GM20431 (cell line): ENCODE measurements at regions not wholly inside any gene's neighbourhood (a gene's known extent, or its start where the extent isn't known, plus 50 kb on each side); places are given as distances from the start of the nearest gene placed in this dataset.

Source experiments
- in situ Hi-C: fragments of 300-500 bp; cut with MseI, MboI; formaldehyde crosslinking; loops from one replicate; pipeline ENCODE4 v1.15.0; 2020; ENCODE audit warnings: low sequenced_read_pairs; ENCODE audit not compliant: unreplicated experiment

DNA sequence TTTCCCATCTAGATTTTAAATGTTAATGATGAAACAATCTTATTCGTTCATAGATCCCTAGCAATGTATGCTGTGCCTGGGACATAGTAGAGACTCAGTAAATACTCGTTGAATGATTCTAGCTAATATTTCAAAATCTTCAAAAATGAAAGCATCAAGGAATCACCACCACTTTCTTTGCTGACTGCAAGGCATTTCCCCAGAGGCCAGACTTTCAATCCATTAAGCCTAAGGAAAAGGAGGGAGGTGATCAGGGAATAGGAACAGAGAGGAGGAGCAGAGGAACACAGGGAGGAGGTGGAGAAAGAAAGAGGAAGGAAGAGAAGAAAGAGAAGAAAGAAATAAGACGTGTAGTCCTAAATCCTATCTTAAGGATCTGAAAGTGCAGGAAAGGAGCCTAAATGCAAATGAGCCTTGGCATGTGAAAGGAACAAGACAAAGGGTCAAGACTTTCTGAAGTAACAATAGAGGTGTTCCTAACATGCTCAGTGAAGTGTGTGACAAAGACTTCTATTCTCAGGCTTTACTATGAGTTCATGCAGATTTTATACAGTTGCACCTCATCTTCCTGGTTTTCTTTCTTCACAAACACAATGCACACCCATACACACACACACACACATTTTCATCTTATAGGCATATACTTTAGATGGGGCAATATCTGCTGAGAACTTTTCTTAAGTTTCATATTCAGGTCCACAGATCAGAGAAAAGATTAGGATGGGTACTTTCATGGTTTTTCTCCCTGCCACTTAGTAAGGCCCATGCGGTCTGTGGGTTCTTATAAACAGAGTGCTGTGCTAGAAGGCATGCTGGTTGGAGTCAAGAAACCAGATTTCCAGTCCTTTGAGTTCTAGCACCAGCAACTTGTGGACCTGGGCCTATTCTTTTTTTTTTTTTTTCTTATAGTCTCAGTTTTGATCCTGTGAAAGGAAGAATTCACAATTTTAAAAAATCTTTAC lies 512.2 kb upstream of the TNC start:
- in situ Hi-C loops: no loop called here

DNA sequence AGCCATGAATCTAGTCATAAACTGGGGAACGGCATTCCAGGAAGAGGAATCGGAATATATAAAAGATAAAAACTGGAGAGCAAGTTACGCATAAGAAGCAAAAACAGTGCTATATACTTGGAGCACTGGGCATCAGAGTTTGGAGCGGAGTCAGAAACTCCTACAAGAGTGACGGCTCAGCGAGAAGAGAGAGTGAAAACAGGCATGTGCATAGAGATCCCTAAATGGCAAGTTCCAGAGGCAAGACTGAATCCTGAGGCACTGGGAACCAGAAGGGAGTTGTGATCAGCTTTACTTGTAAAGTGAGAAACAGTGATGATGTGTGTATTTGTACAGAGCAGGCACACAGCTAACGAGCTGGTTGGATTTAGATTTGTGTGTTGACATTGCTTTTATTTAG lies 514.4 kb upstream of the TNC start:
- in situ Hi-C loops: no loop called here

DNA sequence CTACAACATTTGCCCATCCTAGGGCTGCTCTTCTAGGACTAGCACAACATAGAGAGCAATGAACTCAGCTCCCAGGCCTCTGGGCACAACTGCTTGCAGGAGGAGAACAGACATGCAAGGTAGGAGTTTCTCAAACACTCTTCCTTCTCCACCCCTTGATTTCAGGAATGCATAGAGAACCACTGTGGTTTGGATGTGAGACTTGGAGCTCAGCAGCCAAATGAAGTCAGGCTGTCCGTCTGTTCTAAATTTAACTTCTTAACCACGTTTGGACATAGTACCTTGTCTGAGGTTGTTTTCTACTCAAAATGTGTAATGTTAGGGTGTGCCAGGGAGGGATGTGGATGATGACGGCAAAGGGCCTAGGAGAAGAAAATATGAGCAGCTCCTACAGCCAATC lies 515.1 kb upstream of the TNC start:
- in situ Hi-C loops: no loop called here

DNA sequence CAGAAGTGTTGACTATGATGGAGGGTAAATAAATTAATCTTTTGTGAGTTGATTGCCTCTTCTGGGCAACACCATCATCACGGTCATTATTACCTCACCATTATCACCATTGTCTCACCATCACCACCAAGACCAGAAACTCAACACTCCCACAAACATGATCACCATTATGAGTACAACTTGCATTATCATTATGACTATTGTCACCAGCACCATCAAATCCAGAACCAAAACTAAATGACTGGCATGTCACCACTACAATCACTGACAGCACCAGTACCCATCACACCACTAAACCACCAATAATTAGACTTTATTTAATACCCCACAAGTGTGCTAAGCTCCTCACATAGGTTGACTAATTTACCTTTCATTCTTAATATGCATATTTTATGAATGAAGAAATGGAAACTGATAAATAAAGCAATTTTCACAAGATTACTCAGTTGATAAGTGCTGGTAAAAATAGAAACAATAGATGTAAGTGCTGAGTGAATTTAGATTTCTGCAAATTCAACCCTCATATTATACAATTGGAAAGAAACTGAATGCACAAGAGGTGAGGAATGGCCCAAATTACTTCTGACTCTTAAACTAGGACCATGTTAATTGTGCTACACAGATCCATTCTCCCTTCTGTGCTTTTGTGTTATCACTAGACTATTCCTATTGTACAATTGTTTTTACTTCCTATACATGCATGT lies 517.8 kb upstream of the PAPPA start:
- in situ Hi-C loops: no loop called here

DNA sequence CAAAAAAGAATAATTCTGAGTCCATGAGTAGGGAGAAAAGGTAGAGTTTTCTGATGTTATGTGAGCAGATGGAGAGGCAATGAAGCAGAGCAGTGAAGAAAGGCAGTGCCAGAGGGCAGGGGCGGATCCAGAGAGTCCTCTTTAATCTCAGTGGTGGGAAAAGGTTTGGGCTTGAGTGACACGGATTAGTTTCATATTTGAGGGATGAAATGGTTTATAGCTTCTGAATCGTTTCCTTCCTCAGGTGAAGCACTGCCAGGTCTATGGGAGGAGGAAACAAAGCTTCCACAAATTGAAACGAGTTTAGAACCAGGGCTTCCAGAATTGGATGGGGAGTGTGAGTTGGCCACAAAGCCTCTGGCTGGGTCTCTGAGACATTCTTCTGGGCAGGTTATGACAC lies 517.0 kb upstream of the PAPPA start:
- in situ Hi-C loops: no loop called here

DNA sequence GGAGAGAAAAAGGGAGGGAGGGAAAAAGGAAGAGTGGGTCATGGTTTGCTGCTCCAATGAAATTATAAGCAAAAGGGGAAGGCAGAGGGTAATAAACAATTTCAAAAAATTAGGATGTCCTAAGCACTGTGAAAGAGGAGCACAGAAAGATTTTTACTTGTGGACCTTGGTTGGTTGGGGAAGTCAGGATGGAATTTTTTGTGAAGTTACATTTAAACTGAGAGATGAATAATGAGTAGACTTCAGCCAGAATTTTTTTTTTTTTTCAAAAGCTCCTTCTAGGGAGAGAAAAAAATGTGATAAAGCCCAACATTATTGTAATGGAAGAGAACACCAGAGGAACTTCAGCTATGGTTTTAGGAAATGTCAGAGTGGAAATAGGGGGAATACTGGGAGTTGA lies 515.9 kb upstream of the PAPPA start:
- in situ Hi-C loops: no loop called here

DNA sequence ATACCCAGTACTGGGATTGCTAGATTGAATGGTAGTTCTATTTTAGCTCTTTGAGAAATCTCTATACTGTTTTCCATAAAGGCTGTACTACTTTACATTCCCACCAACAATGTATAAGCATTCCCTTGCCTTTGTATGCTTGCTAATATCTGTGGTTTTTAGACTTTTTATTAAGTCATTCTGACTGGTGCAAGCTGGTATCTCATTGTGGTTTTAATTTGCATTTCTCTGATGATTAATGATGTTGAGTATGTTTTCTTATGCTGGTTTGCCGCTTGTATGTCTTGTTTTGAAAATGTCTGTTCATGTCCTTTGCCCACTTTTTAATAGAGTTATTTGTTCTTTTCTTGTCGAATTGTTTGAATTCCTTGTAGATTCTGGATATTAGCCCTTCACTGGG lies 512.7 kb upstream of the PAPPA start:
- in situ Hi-C loops: no loop called here

DNA sequence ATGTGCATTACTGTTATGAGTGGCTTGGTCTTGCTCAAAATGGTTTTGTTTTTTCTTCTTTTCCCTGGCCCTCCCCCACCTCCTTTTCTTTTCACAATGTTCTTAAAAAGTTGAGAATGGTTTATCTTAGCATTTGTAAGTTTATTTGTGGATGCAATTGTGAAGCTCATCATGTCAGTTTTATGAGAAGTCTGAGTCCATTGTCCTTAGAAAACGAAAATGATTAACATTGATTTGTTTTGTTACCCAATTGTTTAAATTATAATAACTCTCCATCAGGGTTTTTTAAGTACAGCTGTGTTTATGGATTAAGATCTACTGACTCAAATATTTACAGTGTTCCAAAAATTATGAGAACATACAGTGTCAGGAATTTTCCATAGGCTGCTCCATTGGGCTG lies 511.3 kb upstream of the PAPPA start:
- in situ Hi-C loops: no loop called here

DNA sequence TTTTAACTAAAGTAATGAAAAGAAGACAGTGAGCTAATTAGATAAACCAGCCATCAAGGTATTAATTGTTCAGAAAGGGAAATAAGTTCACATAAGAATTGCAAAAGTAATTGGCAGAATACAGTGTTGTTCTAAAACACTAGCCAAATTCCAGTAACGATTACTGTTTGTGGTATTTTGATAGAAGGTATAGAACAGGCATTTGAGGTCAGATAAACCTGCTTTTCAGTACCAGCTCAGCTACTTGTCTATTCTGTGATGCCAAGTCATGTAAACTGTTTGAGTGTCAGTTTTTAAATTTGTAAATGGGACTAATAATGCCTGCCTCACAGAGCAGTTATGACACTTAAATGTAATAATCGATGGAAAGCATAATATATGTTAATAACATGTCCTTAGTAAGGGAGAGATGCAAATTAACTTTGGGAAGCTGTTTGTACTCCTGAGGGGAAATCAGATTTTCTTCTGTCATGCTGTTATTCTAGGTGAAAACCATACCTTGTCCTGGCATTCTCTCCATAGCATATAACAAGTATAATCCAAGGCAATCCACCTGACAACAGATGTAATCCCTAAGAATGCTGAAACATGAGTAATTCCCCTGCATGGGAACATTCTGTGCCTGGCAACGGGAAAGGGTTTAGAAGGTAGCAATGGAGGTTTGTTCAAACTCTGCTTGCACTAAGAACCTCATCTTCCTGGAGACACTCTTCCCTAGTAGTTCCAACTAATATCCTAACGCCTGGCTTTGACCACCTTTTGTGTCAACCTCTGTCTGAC lies 509.5 kb upstream of the PAPPA start:
- in situ Hi-C loops: no loop called here

DNA sequence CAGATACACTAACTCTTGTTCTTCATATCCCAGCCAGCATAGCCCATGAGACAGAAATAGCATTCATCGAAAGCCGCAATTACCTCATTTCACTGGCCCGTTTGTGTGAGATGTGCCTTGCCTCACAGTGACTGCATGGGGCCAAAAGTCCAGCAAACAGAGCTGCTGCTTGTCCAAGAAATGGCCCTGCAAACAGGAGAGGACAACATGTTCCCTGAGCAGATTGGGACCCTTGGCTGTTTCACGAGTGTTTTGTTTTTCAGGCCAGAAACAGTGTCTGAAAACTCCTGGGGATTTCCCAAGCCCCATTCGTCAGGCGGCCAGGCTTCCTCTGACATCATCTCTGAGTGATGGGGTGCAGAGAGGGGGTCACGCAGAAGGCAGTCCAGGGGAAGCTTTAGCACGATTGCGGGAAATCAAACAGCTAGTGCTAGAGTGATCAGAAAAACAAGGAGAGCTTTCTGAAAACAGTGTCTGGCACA lies 503.6 kb upstream of the PAPPA start:
- in situ Hi-C loops: no loop called here

DNA sequence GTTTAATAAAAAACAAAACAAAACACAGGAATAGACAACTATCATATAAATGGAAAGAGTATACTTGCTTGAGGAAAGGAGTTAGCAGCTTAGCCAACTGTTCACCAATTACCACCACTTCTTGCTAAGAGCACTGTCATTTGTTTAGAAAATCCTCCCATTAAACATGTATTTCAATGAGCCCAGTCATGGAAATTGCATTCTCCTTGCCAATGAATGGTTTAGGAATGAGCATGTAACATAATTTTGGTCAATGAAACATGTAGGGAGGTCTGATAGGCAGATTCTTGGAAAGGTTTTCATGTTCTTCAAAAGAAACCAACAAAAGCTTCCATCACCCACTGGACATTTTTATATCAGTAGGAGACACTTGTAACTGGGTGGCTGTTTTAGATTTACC lies 502.8 kb upstream of the PAPPA start:
- in situ Hi-C loops: no loop called here

DNA sequence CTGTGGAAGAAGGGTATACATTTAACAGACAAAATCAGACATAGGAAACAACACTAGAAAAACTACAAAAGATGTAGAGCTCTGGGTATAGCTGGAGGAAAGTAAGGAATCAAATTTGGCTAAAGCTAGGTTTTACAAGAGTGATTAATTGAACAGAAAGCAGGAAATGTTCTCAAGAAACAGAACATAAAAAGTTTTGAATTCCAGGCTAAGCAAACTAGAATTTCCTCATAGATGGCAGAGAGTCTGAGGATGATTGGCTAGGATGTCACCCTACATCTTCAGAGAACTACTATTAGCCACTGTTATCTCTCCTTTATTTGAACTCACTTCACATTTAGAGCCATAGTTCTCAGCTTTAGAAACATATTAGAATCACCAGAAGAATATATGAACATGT lies 502.1 kb upstream of the PAPPA start:
- in situ Hi-C loops: no loop called here

DNA sequence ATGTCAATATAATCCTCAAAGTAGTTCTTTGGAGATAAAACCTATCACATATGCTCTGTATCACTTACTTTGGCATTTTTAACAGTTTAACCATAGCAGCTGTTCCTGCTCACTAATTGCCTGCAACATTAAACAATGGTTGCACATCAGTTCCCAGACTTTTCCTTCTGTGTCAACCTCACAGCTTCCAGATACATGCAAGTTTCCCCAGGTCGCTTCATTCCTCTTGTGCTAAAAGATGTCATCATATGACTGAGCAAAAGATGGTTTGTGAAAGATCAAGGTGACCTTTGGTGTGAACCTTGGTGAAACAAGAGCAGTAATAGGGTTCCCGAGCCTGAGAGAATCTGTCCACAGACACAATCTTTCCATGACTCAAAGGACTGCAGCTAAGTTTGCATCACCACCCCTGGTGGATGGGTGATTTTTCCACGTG lies 500.4 kb upstream of the PAPPA start:
- in situ Hi-C loops: no loop called here

DNA sequence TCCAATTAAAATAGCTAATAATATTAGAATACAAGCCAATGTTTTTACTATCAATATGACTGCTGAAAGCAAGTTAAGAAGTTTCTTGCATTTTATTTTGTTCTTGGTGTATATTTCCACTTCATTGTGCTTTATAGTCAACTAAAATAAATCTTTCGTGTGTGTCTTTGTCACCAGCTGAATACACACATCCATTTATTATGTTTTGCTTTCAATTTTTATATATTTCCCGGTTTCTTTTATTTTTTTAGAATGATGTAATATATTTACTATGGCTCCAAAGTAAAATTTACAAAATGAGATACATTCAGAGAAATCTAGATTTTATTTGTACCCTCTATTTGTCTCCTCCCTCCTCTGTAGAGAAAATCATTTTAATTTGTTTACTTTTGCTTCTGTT lies 495.9 kb upstream of the PAPPA start:
- in situ Hi-C loops: no loop called here

DNA sequence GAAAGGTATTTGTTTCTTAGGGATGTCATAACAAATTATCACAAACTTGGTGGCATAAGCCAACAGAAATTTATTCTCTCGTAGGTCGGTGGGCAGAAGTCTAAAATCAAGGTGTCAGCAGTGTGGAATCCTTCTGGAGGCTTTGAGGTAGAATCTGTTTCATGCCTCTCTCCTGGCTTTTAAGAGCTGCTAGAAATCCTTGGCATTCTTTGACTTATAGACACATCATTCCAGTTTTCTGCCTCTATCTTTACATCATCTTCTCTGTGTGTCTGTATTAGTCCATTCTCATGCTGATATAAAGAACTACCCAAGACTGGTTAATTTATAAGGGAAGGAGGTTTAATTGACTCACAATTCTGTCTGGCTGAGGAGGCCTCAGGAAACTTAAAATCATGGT lies 488.1 kb upstream of the PAPPA start:
- in situ Hi-C loops: no loop called here

DNA sequence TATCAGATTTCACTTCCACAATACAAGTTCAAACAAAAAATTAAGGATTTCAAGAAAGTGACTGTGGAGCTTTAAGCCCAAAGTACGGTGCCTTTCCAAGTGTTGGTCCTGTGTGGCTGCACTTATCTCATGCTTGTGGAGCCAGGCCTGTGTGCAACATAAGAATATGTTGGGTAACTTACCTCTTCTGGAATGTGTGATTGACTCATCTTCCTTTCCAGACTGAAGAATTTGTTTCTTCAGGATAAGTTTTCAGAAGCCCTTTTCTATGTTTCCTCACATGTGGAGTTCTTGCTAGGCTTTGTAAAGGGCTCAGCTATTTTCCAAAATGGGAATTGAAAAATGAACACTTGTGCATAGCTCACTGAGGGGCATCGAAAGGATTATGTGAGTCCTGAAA lies 485.1 kb upstream of the PAPPA start:
- in situ Hi-C loops: no loop called here

DNA sequence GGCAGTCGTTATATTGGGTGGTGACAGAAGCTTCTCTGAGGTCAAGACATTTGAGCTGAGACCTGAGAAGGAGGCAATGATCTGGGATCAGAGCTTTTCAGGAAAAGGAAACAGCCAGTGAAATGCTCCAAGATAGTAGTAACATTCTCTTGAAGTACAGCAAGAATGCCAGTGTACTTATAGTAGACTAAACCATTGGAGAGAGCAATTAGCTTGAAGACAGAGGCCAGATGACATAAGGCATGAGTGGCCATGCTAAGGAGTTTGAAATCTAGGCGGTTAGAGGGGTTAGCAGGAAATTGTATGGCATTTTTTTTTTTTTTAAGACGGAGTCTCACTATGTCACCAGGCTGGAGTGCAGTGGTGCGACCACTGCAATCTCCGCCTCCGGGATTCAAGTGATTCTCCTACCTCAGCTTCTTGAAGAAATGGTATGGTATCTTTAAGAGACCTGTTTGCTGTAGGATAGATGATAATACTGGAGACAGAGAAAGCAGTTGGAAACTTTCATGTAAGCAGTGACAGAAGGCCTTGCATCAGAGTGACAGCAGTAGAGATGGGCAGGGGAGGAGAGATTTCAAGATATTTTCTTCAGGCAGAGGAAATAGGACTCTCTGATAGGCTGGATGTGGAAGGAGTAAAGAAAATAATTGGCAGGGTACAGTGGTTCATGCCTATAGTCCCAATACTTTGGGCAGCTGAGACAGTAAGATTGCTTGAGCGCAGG lies 482.2 kb upstream of the PAPPA start:
- in situ Hi-C loops: no loop called here

DNA sequence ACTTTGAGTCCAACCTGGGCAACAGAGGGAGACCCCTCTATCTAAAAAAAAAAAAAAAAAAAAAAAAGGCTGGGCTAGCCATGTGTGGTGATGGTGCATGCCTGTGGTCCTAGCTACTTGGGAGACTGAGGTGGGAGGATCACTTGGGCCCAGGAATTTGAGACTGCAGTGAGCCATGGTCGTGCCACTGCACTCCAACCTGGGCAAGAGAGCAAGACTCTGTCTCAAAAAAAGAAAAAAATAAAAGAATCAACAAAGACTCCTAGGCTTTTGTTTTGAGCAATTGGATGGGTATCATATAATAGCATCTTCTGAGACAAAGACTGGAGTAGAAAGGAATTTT lies 481.7 kb upstream of the PAPPA start:
- in situ Hi-C loops: no loop called here

DNA sequence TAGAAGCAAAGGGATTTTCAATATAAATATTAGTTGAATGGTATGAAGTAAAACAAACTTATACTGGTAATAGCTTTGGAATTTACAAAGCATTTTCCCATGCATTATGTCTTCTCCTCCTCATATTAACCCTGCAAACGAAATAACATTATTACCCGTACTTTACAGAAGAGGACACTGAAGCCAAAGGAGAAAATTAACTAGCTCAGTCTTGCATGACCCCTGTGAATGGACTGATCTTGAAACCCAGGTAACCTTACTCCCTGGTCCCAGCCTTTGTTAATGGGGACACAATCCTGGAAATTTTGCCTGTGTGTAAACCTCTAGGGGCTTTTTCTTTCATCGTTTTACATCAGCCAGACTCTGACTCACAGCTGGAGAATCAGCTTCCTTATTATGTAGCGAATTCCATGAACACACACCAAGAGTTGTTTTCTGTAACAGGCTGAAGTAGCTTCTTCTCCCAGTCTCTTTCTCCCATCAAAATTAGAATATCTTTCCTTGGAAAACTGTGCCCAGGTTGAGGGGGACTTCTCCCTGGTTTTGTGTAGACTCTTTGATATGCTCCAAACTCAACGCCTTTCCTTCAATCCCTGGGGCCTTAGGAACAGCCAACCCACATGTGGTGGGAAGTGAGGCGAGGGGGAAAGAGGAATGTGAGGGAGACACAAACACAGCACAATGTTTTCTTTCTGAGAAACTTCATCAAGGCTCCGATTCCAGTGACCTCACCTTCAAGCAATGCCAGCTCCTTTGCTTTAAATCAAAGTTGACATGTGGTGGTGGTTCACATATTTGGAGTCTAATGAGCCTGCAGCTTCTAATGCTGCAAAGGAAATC lies 480.9 kb upstream of the PAPPA start:
- in situ Hi-C loops: no loop called here
